ENCODE measurements at regions not wholly inside any gene's neighbourhood (a gene's known extent, or its start where the extent isn't known, plus 50 kb on each side); places are given as distances from the start of the nearest gene placed in this dataset.
"Not testable (repeated sequence)": the region's sequence is repeated elsewhere in the genome, so short reads cannot be mapped to it uniquely, and the experiment has no call there.

DNA sequence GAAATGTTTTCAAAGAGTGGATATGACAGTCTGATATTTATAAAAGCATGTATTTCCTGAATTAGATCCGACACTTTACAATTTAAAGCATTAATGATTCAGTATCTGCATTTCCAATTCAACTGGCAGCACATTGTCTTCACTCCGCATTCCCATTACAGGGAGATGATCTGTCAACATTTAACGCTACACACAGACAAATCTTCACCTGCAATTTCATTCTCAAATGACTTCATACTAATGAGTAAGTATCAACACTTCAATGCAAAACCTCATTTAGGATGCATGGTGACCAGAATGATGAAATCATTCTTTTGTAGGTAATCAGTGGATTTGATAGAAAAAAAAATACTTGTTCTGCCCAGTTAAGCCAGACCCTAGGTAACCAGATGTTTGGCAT, 749.6 kb downstream of the CENPC start:
- Histone ChIP-seq H3K36me3 (ENCODE audit: control insufficient read depth, insufficient read depth, low read length) (no peaks in the 10 kb centered on the region), H3K4me1 (ENCODE audit: control insufficient read depth, insufficient read depth, low read length) (no peaks in the 10 kb centered on the region), H3K4me3 (ENCODE audit: low read depth, low read length) (no peak overlapping the region), H3K9me3 (ENCODE audit: control insufficient read depth, insufficient read depth, low read length) (no peaks in the 10 kb centered on the region), H3K9ac (ENCODE audit: low read depth, low read length) (no peak overlapping the region), H3K27me3 (ENCODE audit: control insufficient read depth, insufficient read depth, low read length) (no peaks in the 10 kb centered on the region)

DNA sequence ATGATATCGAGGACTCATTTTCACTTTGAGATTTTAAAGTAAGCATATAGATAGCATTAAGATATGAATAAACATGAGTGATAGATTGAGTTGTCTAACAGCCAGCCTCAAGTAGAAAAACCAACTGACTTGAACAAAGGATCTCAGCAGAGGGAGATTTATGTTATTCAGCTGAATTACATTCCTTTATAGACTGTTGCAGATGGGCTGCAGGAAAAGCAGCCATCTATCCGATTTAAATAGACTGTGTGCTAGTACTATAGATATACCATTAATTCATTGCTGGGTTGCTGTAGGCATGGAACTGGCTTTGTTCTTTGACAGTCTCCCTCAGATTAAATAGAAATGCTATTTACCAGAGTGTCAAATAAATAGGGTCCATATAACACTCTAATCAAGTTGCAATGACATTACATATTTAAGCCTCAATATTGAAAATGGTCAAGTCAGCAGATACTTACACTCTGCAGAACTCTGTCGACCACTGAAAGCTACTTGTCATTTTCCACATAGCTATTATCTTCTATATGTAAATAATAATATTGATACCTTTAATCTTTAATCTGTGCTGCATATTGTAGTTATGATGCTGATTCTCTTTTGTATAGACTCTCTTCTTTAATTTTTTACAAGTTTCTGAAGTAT, 750.8 kb downstream of the CENPC start:
- Histone ChIP-seq H3K27me3 (ENCODE audit: control insufficient read depth, insufficient read depth, low read length) (no peaks in the 10 kb centered on the region), H3K36me3 (ENCODE audit: control insufficient read depth, insufficient read depth, low read length) (no peaks in the 10 kb centered on the region), H3K4me1 (ENCODE audit: control insufficient read depth, insufficient read depth, low read length) (no peaks in the 10 kb centered on the region), H3K9me3 (ENCODE audit: control insufficient read depth, insufficient read depth, low read length) (no peaks in the 10 kb centered on the region), H3K4me3 (ENCODE audit: low read depth, low read length) (no peak overlapping the region), H3K9ac (ENCODE audit: low read depth, low read length) (no peak overlapping the region)

DNA sequence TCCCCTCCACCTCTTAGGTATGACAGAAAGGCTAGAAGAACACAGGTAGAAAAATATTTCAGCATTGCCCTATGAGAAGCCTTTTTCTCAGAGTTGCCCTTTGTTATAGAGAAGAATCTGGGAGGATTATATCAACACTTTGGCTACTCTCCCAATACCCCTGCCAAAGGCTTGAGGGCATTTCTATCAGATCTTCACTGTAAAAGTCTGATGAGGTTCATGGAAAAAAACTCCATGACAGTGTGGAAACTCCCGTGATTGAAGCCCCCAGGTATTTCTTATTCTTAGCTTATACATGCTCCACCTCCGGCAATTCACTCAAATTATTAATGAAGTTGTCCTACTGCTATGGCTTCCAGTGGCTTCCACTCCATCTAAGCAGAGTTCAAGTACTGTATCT, 753.6 kb downstream of the CENPC start:
- H3K36me3 ChIP-seq (ENCODE audit: control insufficient read depth, insufficient read depth, low read length) = no peaks in the 10 kb centered on the region

DNA sequence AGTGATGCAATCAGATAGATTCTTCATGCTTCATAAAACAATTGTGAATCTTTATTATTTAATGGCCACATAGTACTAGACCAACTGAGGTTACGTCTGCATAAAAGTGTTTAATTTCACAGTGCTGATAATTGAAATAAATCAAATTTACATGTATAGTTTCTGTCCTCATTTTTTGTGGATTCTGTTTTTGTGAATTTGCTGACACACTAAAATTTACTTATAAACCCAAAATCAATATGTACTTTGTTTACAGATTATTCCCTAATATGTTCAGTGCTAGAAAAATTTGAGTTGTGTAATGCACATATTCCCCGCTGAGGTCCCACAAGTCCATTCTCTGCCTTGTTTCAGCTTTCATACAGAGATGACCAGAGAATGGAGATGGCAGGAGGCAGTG, 759.8 kb downstream of the CENPC start:
- no peak overlapping the region for H3K9ac ChIP-seq (ENCODE audit: low read depth, low read length)
- no peak overlapping the region for H3K4me3 ChIP-seq (ENCODE audit: low read depth, low read length)
- H3K36me3 ChIP-seq (ENCODE audit: control insufficient read depth, insufficient read depth, low read length) = no peaks in the 10 kb centered on the region
- H3K27me3 ChIP-seq (ENCODE audit: control insufficient read depth, insufficient read depth, low read length) = no peaks in the 10 kb centered on the region
- no peaks in the 10 kb centered on the region for H3K9me3 ChIP-seq (ENCODE audit: control insufficient read depth, insufficient read depth, low read length)
- no peaks in the 10 kb centered on the region for H3K4me1 ChIP-seq (ENCODE audit: control insufficient read depth, insufficient read depth, low read length)

More for the DNA sequence above, 753.6 kb downstream of the CENPC start:
- Histone ChIP-seq H3K9ac (ENCODE audit: low read depth, low read length) (no peak overlapping the region), H3K9me3 (ENCODE audit: control insufficient read depth, insufficient read depth, low read length) (no peaks in the 10 kb centered on the region), H3K27me3 (ENCODE audit: control insufficient read depth, insufficient read depth, low read length) (no peaks in the 10 kb centered on the region), H3K4me1 (ENCODE audit: control insufficient read depth, insufficient read depth, low read length) (no peaks in the 10 kb centered on the region), H3K4me3 (ENCODE audit: low read depth, low read length) (no peak overlapping the region)

DNA sequence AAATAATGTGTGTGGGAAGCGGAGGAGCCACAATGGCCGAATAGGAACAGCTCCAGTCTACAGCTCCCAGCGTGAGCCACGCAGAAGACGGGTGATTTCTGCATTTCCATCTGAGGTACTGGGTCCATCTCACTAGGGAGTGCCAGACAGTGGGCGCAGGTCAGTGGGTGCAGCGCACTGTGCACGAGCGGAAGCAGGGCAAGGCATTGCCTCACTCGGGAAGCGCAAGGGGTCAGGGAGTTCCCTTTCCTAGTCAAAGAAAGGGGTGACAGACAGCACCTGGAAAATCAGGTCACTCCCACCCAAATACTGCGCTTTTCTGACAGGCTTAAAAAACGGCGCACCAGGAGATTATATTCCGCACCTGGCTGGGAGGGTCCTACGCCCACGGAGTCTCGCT, 762.6 kb downstream of the CENPC start:
- not testable (repeated sequence) for H3K4me1 ChIP-seq (ENCODE audit: control insufficient read depth, insufficient read depth, low read length); H3K9ac ChIP-seq (ENCODE audit: low read depth, low read length); H3K4me3 ChIP-seq (ENCODE audit: low read depth, low read length); H3K27me3 ChIP-seq (ENCODE audit: control insufficient read depth, insufficient read depth, low read length); H3K9me3 ChIP-seq (ENCODE audit: control insufficient read depth, insufficient read depth, low read length); H3K36me3 ChIP-seq (ENCODE audit: control insufficient read depth, insufficient read depth, low read length)

DNA sequence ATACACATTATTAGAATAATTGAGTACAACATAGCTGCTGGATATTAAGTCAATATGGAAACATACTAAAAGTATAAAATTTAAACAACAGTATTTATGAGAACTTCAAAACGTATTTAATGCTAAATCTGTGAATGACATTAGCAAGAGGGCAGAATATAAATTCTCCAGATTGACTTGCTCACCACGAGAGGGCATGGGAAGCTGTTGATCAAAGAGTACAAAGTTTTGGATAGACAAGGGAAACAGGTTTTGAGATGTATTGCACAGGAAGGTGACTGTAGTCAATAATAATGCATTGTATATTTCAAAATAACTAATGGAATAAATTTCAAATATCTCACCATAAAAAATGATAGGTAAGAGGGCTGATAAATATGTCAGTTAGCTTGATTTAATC, 768.2 kb downstream of the CENPC start:
- H3K9ac ChIP-seq (ENCODE audit: low read depth, low read length) = no peak overlapping the region
- no peak overlapping the region for H3K4me3 ChIP-seq (ENCODE audit: low read depth, low read length)

DNA sequence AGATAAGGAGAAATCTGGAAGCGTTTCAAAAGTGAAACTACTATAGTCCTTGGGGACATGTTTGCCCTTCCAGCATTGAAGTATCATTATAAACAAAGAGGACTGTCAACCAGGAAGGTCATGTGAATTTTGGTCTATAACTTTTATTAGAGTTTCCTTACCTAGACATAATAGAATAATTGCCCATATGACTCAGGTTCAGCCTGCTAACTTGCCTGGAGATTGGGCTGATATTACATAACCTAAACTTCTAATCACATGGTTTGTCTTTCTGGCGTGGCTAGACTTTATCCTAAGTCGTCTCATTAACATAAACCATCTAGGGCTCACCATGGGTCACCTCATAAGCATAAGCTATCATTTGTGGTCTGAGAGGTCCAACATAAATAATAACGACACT, 775.9 kb downstream of the CENPC start:
- Histone ChIP-seq H3K4me1 (ENCODE audit: control insufficient read depth, insufficient read depth, low read length) (no peaks in the 10 kb centered on the region), H3K36me3 (ENCODE audit: control insufficient read depth, insufficient read depth, low read length) (no peaks in the 10 kb centered on the region), H3K9ac (ENCODE audit: low read depth, low read length) (no peak overlapping the region), H3K4me3 (ENCODE audit: low read depth, low read length) (no peak overlapping the region), H3K9me3 (ENCODE audit: control insufficient read depth, insufficient read depth, low read length) (no peaks in the 10 kb centered on the region), H3K27me3 (ENCODE audit: control insufficient read depth, insufficient read depth, low read length) (no peaks in the 10 kb centered on the region)

More for the DNA sequence above, 768.2 kb downstream of the CENPC start:
- Histone ChIP-seq H3K27me3 (ENCODE audit: control insufficient read depth, insufficient read depth, low read length) (no peaks in the 10 kb centered on the region), H3K9me3 (ENCODE audit: control insufficient read depth, insufficient read depth, low read length) (no peaks in the 10 kb centered on the region), H3K4me1 (ENCODE audit: control insufficient read depth, insufficient read depth, low read length) (no peaks in the 10 kb centered on the region), H3K36me3 (ENCODE audit: control insufficient read depth, insufficient read depth, low read length) (no peaks in the 10 kb centered on the region)

DNA sequence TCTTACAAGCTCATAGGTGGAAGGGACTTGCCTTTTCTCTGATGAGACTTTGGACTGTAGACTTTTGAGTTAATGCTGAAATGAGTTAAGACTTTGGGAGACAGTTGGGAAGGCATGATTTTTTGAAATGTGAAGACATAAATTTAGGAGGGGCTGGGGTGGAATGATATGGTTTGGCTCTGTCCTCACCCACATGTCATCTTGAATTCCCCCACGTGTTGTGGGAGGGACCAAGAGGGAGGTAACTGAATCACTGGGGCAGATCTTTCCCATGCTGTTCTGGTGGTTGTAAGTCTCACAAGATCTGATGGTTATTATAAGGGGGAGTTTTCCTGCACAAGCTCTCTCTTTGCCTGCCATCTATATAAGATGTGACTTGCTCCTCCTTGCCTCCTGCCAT, 777.9 kb downstream of the CENPC start:
- no peaks in the 10 kb centered on the region for H3K36me3 ChIP-seq (ENCODE audit: control insufficient read depth, insufficient read depth, low read length)
- H3K9me3 ChIP-seq (ENCODE audit: control insufficient read depth, insufficient read depth, low read length) = no peaks in the 10 kb centered on the region
- no peak overlapping the region for H3K9ac ChIP-seq (ENCODE audit: low read depth, low read length)
- H3K4me3 ChIP-seq (ENCODE audit: low read depth, low read length) = no peak overlapping the region
- no peaks in the 10 kb centered on the region for H3K27me3 ChIP-seq (ENCODE audit: control insufficient read depth, insufficient read depth, low read length)
- H3K4me1 ChIP-seq (ENCODE audit: control insufficient read depth, insufficient read depth, low read length) = no peaks in the 10 kb centered on the region

DNA sequence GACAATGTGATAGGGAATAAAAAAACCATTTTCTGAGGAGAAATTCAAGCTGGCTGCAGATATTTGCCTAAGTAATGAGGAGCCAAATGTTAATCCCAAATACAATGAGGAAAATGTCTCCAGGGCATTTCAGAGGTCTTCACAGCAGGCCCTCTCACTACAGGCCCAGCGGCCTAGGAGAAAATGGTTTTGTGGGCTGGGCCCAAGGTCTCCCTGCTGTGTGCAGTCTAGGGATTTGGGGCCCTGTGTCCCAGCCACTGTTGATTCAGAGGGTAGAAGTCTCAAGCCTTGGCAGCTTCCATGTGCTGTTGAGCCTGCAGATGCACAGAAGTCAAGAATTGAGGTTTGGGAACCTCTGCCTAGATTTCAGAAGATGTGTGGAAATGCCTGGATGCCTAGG, 778.7 kb downstream of the CENPC start:
- H3K27me3 ChIP-seq (ENCODE audit: control insufficient read depth, insufficient read depth, low read length) = no peaks in the 10 kb centered on the region
- no peak overlapping the region for H3K4me3 ChIP-seq (ENCODE audit: low read depth, low read length)
- no peak overlapping the region for H3K9ac ChIP-seq (ENCODE audit: low read depth, low read length)
- H3K4me1 ChIP-seq (ENCODE audit: control insufficient read depth, insufficient read depth, low read length) = no peaks in the 10 kb centered on the region
- no peaks in the 10 kb centered on the region for H3K36me3 ChIP-seq (ENCODE audit: control insufficient read depth, insufficient read depth, low read length)
- H3K9me3 ChIP-seq (ENCODE audit: control insufficient read depth, insufficient read depth, low read length) = no peaks in the 10 kb centered on the region

DNA sequence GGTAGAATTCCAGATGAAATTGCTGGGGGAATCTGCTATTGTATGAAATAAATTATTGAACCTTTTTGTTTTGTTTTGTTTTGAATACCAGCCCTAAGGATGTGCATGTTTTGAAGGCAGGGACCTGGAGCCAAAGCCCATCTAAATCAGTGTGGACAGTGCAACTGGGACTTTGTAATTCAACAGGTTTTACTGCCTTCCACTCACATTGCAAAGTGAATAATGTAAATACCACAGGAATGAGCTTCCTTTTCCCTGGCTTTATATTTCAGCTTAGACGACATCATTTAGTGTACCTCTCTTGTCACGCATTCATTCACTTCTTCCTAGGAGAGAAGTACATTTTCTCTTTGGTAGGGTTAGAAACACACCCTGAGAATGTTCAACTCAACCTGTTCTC, 795.0 kb downstream of the CENPC start:
- no peaks in the 10 kb centered on the region for H3K4me1 ChIP-seq (ENCODE audit: control insufficient read depth, insufficient read depth, low read length)
- no peak overlapping the region for H3K4me3 ChIP-seq (ENCODE audit: low read depth, low read length)
- H3K27me3 ChIP-seq (ENCODE audit: control insufficient read depth, insufficient read depth, low read length) = no peaks in the 10 kb centered on the region
- no peak overlapping the region for H3K9ac ChIP-seq (ENCODE audit: low read depth, low read length)
- H3K36me3 ChIP-seq (ENCODE audit: control insufficient read depth, insufficient read depth, low read length) = no peaks in the 10 kb centered on the region
- no peaks in the 10 kb centered on the region for H3K9me3 ChIP-seq (ENCODE audit: control insufficient read depth, insufficient read depth, low read length)

DNA sequence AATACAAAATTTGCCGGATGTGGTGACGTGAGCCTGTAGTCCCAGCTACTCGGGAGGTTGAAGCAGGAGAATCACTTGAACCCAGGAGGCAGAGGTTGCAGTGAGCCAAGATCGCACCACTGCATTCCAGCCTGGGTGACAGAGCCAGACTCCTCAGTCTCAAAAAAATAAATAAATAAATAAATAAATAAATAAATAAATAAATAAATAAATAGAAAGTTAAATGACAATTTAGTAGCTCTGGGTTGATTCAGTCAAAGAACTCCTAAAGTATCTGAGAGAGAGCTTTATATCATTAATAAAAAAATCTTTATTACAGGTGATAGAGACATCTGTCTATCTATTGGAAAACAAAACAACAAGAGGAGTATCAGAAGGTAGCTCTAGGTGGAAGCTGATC, 798.4 kb downstream of the CENPC start:
- H3K27me3 ChIP-seq (ENCODE audit: control insufficient read depth, insufficient read depth, low read length); H3K9ac ChIP-seq (ENCODE audit: low read depth, low read length); H3K36me3 ChIP-seq (ENCODE audit: control insufficient read depth, insufficient read depth, low read length); H3K9me3 ChIP-seq (ENCODE audit: control insufficient read depth, insufficient read depth, low read length); H3K4me1 ChIP-seq (ENCODE audit: control insufficient read depth, insufficient read depth, low read length); H3K4me3 ChIP-seq (ENCODE audit: low read depth, low read length): not testable (repeated sequence)

DNA sequence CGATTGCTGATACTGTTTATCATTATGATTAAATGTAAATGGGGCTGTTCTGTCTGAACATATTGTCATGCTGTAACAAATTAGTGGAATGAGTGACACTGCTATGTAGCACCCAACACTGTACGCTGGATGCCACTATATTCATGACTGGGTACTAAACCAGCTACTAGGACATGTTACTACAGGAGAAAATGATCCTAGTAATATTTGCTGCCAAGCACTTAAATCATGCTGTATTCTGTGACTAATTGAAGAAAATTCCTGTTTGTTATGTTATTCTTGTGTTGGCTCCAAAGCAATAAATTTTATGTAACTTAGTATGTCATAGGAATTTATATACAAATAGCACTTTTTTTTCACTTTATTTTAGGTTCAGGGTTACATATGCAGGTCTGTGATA, 804.2 kb downstream of the CENPC start:
- no peaks in the 10 kb centered on the region for H3K9me3 ChIP-seq (ENCODE audit: control insufficient read depth, insufficient read depth, low read length)
- no peaks in the 10 kb centered on the region for H3K27me3 ChIP-seq (ENCODE audit: control insufficient read depth, insufficient read depth, low read length)
- H3K4me1 ChIP-seq (ENCODE audit: control insufficient read depth, insufficient read depth, low read length) = no peaks in the 10 kb centered on the region
- no peak overlapping the region for H3K9ac ChIP-seq (ENCODE audit: low read depth, low read length)
- no peaks in the 10 kb centered on the region for H3K36me3 ChIP-seq (ENCODE audit: control insufficient read depth, insufficient read depth, low read length)
- no peak overlapping the region for H3K4me3 ChIP-seq (ENCODE audit: low read depth, low read length)

All from iPS-15b (cell line).